Liver (tissue), 8 donors: ENCODE measurements at regions not wholly inside any gene's neighbourhood (a gene's known extent, or its start where the extent isn't known, plus 50 kb on each side); places are given as distances from the start of the nearest gene placed in this dataset.

Experiments
- DNase-seq: peaks from one replicate; pipeline ENCODE4 v3.0.0-alpha.2; 2017; ENCODE audit warnings: low spot score
- H3K27ac ChIP-seq, 2 donors: one replicate each; pipeline ENCODE4 v1.7.0; 2013; ENCODE audit warnings: inconsistent platforms in 2 of 2, low read length in 2 of 2, control low read depth in 1 of 2, low read depth in 1 of 2, mild to moderate bottlenecking in 1 of 2
- H3K27me3 ChIP-seq, 4 donors: one replicate each; pipeline versions ENCODE4 v1.6.1 to v1.7.0; 2013; ENCODE audit warnings: low read length in 3 of 4, inconsistent platforms in 1 of 4, mild to moderate bottlenecking in 1 of 4, moderate library complexity in 1 of 4; ENCODE audit not compliant: control insufficient read depth in 4 of 4, insufficient read depth in 4 of 4
- H3K36me3 ChIP-seq, 4 donors: one replicate each; pipeline versions ENCODE4 v1.6.1 to v1.7.0; 2013; ENCODE audit warnings: low read length in 3 of 4, mild to moderate bottlenecking in 3 of 4, low read depth in 1 of 4, moderate library complexity in 1 of 4; ENCODE audit not compliant: control insufficient read depth in 4 of 4, insufficient read depth in 3 of 4
- H3K4me1 ChIP-seq, 4 donors: one replicate each; pipeline versions ENCODE4 v1.6.1 to v1.7.0; 2013; ENCODE audit warnings: low read length in 3 of 4, mild to moderate bottlenecking in 3 of 4, moderate library complexity in 1 of 4; ENCODE audit not compliant: control insufficient read depth in 4 of 4, insufficient read depth in 4 of 4
- H3K4me3 ChIP-seq, 3 donors: one replicate each; pipeline versions ENCODE4 v1.6.1 to v1.7.0; 2013; ENCODE audit warnings: low read length in 3 of 3, control low read depth in 1 of 3, low read depth in 1 of 3, mild to moderate bottlenecking in 1 of 3
- H3K9ac ChIP-seq, 2 donors: one replicate each; pipeline ENCODE4 v1.7.0; 2013; ENCODE audit warnings: low read length in 2 of 2, mild to moderate bottlenecking in 2 of 2, moderate library complexity in 2 of 2, control low read depth in 1 of 2, low read depth in 1 of 2
- H3K9me3 ChIP-seq, 4 donors: one replicate each; pipeline versions ENCODE4 v1.6.1 to v1.7.0; 2013; ENCODE audit warnings: low read length in 3 of 4; ENCODE audit not compliant: control insufficient read depth in 4 of 4
- CTCF ChIP-seq: fragments of 150-350 bp; IDR thresholded peaks from 2 replicates; pipeline ENCODE4 v1.5.1; 2017; ENCODE audit warnings: improper control_type of control experiment, low read depth, low read length; ENCODE audit not compliant: missing input control
- EGR1 ChIP-seq, 2 donors: IDR thresholded peaks; 2 replicates each; pipeline ENCODE4 v1.6.1; 2016 to 2018; ENCODE audit warnings: antibody characterized with exemption in 2 of 2, low read depth in 2 of 2
- FOXA1 ChIP-seq: IDR thresholded peaks from 2 replicates; pipeline ENCODE4 v1.6.1; 2016; ENCODE audit warnings: antibody characterized with exemption
- FOXA2 ChIP-seq: IDR thresholded peaks from 2 replicates; pipeline ENCODE4 v1.6.1; 2016; ENCODE audit warnings: antibody characterized with exemption
- GABPA ChIP-seq, 2 donors: IDR thresholded peaks in 1 of 2; conservative IDR thresholded peaks in 1 of 2; 2 replicates each; pipeline ENCODE4 v1.6.1; 2016; ENCODE audit warnings: antibody characterized with exemption in 2 of 2, mild to moderate bottlenecking in 1 of 2, moderate library complexity in 1 of 2
- HNF4A ChIP-seq, 2 donors: conservative IDR thresholded peaks; 2 replicates each; pipeline ENCODE4 v1.6.1; 2016; ENCODE audit warnings: antibody characterized with exemption in 2 of 2, mild to moderate bottlenecking in 2 of 2
- HNF4G ChIP-seq: IDR thresholded peaks from 2 replicates; pipeline ENCODE4 v1.6.1; 2016; ENCODE audit warnings: antibody characterized with exemption
- JUND ChIP-seq, 2 donors: IDR thresholded peaks; 2 replicates each; pipeline ENCODE4 v1.6.1; 2016; ENCODE audit warnings: antibody characterized with exemption in 2 of 2
- RAD21 ChIP-seq, 2 donors: IDR thresholded peaks; 2 replicates each; pipeline ENCODE4 v1.6.1; 2016; ENCODE audit warnings: antibody characterized with exemption in 2 of 2, mild to moderate bottlenecking in 2 of 2
- RXRA ChIP-seq, 2 donors: IDR thresholded peaks; 2 replicates each; pipeline ENCODE4 v1.6.1; 2017 to 2018; ENCODE audit warnings: antibody characterized with exemption in 2 of 2, mild to moderate bottlenecking in 1 of 2
- SP1 ChIP-seq: IDR thresholded peaks from 2 replicates; pipeline ENCODE4 v1.6.1; 2018; ENCODE audit warnings: antibody characterized with exemption, mild to moderate bottlenecking
- TAF1 ChIP-seq: conservative IDR thresholded peaks from 2 replicates; pipeline ENCODE4 v1.6.1; 2016; ENCODE audit warnings: antibody characterized with exemption, mild to moderate bottlenecking
- YY1 ChIP-seq: IDR thresholded peaks from 2 replicates; pipeline ENCODE4 v1.6.1; 2016; ENCODE audit warnings: antibody characterized with exemption, mild to moderate bottlenecking
- WGBS: extraction: QIAGEN DNeasy Blood & Tissue Kit; methylation state at CpG from one replicate; pipeline ENCODE4 v1.1.7; 2013; 5-methylcytosine and 5-hydroxymethylcytosine counted together
- TF ChIP-seq, protein P1 (sequence below): IDR thresholded peaks from 2 replicates; pipeline ENCODE4 v1.6.1; 2016; ENCODE audit warnings: antibody characterized with exemption
- TF ChIP-seq, protein P2 (sequence below): IDR thresholded peaks from 2 replicates; pipeline ENCODE4 v1.6.1; 2016; ENCODE audit warnings: antibody characterized with exemption, mild to moderate bottlenecking
- donor health status: healthy.
- donor health status: healthy.
- donor health status: healthy.
- donor health status: healthy.
- donor health status: healthy.

GRCh38 chr7:1314908-1315450 lies 82.3 kb downstream of the UNCX start:
- WGBS = 89% methylated on average over 26 of the region's 26 CpGs
- H3K27ac ChIP-seq = no peak overlapping the region
- TF ChIP-seq GABPA (IDR thresholded peaks at IDR 0.05 in 1 of 2, conservative IDR thresholded peaks at IDR 0.05 in 1 of 2) (no peak), HNF4G (no peak), FOXA1 (no peak), YY1 (no peak), TAF1 (no peak), RAD21 (IDR thresholded peaks at IDR 0.05) (no peak), FOXA2 (no peak), EGR1 (IDR thresholded peaks at IDR 0.05; ENCODE audit: low read depth in 2 of 2) (no peak), CTCF (no peak), RXRA (IDR thresholded peaks at IDR 0.05) (no peak), SP1 (no peak), JUND (IDR thresholded peaks at IDR 0.05) (no peak), HNF4A (conservative IDR thresholded peaks at IDR 0.05) (no peak)
- TF ChIP-seq, protein P1, sequence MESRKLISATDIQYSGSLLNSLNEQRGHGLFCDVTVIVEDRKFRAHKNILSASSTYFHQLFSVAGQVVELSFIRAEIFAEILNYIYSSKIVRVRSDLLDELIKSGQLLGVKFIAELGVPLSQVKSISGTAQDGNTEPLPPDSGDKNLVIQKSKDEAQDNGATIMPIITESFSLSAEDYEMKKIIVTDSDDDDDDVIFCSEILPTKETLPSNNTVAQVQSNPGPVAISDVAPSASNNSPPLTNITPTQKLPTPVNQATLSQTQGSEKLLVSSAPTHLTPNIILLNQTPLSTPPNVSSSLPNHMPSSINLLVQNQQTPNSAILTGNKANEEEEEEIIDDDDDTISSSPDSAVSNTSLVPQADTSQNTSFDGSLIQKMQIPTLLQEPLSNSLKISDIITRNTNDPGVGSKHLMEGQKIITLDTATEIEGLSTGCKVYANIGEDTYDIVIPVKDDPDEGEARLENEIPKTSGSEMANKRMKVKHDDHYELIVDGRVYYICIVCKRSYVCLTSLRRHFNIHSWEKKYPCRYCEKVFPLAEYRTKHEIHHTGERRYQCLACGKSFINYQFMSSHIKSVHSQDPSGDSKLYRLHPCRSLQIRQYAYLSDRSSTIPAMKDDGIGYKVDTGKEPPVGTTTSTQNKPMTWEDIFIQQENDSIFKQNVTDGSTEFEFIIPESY = no peak
- TF ChIP-seq, protein P2, sequence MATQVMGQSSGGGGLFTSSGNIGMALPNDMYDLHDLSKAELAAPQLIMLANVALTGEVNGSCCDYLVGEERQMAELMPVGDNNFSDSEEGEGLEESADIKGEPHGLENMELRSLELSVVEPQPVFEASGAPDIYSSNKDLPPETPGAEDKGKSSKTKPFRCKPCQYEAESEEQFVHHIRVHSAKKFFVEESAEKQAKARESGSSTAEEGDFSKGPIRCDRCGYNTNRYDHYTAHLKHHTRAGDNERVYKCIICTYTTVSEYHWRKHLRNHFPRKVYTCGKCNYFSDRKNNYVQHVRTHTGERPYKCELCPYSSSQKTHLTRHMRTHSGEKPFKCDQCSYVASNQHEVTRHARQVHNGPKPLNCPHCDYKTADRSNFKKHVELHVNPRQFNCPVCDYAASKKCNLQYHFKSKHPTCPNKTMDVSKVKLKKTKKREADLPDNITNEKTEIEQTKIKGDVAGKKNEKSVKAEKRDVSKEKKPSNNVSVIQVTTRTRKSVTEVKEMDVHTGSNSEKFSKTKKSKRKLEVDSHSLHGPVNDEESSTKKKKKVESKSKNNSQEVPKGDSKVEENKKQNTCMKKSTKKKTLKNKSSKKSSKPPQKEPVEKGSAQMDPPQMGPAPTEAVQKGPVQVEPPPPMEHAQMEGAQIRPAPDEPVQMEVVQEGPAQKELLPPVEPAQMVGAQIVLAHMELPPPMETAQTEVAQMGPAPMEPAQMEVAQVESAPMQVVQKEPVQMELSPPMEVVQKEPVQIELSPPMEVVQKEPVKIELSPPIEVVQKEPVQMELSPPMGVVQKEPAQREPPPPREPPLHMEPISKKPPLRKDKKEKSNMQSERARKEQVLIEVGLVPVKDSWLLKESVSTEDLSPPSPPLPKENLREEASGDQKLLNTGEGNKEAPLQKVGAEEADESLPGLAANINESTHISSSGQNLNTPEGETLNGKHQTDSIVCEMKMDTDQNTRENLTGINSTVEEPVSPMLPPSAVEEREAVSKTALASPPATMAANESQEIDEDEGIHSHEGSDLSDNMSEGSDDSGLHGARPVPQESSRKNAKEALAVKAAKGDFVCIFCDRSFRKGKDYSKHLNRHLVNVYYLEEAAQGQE = no peak
- H3K9ac ChIP-seq = no peak overlapping the region
- peaks cover 0 to 2% (median 0%) of the 10 kb centered on the region in 4 donors for H3K27me3 ChIP-seq
- H3K4me3 ChIP-seq = no peak overlapping the region
- no peaks in the 10 kb centered on the region for H3K36me3 ChIP-seq
- no peaks in the 10 kb centered on the region for H3K4me1 ChIP-seq
- no peak for DNase-seq
- peaks cover 0 to 4% (median 2%) of the 10 kb centered on the region in 4 donors for H3K9me3 ChIP-seq

DNA sequence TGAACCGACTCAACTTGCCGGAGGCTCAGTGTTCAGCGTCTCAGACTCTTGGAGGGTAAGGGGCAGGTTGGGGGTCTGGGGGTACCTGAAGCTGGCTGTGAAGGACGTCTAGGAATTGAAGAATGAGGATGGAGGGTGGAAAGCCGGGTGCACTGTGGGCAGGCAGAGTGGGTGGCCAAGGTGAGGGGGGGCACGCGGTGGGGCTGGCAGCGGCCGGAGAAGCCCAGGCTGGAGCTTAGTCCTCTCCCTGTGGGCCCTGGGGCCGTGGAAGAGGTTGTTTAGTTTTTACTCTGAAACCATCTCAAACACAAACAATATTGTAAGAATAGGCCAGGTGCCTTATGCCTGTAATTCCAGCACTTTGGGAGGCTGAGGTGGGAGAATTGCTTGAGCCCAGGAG lies 83.4 kb downstream of the UNCX start:
- DNase-seq = no peak
- Histone ChIP-seq H3K9ac (no peak overlapping the region), H3K9me3 (peaks cover 0 to 4% (median 2%) of the 10 kb centered on the region in 4 donors), H3K27ac (no peak overlapping the region), H3K4me1 (no peaks in the 10 kb centered on the region), H3K27me3 (peaks cover 0 to 2% (median 0%) of the 10 kb centered on the region in 4 donors), H3K4me3 (no peak overlapping the region), H3K36me3 (no peaks in the 10 kb centered on the region)
- no peak for TF ChIP-seq RXRA (IDR thresholded peaks at IDR 0.05)
- 82% methylated on average over 10 of the region's 10 CpGs for WGBS
